SJCRH30 (cell line): ENCODE measurements at regions not wholly inside any gene's neighbourhood (a gene's known extent, or its start where the extent isn't known, plus 50 kb on each side); places are given as distances from the start of the nearest gene placed in this dataset.
"Not testable (repeated sequence)": the region's sequence is repeated elsewhere in the genome, so short reads cannot be mapped to it uniquely, and the experiment has no call there.

Experiments
- DNase-seq, 2 experiments: peaks; one replicate each; pipeline ENCODE4 v3.0.0-alpha.2; 2015 to 2020
- H3K27ac ChIP-seq: fragments of 250-450 bp; sonication (Bioruptor Pico); 2 replicates; pipeline ENCODE4 v1.5.1; 2020; ENCODE audit warnings: mild to moderate bottlenecking, moderate library complexity
- H3K27me3 ChIP-seq: fragments of 250-450 bp; sonication (Bioruptor Pico); 2 replicates; pipeline ENCODE4 v1.5.1; 2020; ENCODE audit warnings: mild to moderate bottlenecking, moderate library complexity
- H3K36me3 ChIP-seq: fragments of 250-450 bp; sonication (Bioruptor Pico); 2 replicates; pipeline ENCODE4 v1.5.1; 2020; ENCODE audit warnings: mild to moderate bottlenecking, moderate library complexity
- H3K4me1 ChIP-seq: fragments of 250-450 bp; sonication (Bioruptor Pico); 2 replicates; pipeline ENCODE4 v1.5.1; 2020; ENCODE audit warnings: mild to moderate bottlenecking, moderate library complexity
- H3K4me3 ChIP-seq: fragments of 250-450 bp; sonication (Bioruptor Pico); 2 replicates; pipeline ENCODE4 v1.5.1; 2020; ENCODE audit warnings: mild to moderate bottlenecking, moderate library complexity
- H3K9me3 ChIP-seq: fragments of 250-450 bp; sonication (Bioruptor Pico); replicated peaks from 2 replicates; pipeline ENCODE4 v1.5.1; 2020; ENCODE audit warnings: mild to moderate bottlenecking, moderate library complexity

- Histone ChIP-seq H3K36me3 (no peaks in the 10 kb centered on the region), H3K4me3 (no peak overlapping the region), H3K27me3 (no peaks in the 10 kb centered on the region), H3K4me1 (no peaks in the 10 kb centered on the region), H3K9me3 (no peaks in the 10 kb centered on the region), H3K27ac (no peak overlapping the region)
- DNase-seq = no peak
Measured at GRCh38 chr4:14000091-14000814, 372.7 kb upstream of the BOD1L1 start.

DNA sequence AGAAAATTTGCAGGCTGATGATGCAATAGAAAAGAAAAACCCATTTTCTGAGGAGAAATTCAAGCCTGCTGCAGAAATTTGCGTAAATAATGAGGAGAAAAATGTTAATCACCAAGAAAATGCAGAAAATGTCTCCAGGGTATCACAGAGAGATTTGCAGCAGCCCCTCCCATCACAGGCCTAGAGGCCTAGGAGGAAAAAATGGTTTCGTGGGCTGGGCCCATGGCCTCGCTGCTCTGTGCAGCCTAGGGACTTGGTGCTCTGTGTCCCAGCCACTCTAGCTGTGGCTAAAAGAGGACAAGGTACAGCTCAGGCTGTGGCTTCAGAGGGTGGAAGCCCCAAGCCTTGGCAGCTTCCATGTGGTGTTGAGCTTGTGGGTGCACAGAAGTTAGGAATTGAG is 374.8 kb upstream of the BOD1L1 start:
- not testable (repeated sequence) for H3K36me3 ChIP-seq, H3K27me3 ChIP-seq, H3K4me3 ChIP-seq, H3K4me1 ChIP-seq, DNase-seq, H3K27ac ChIP-seq, H3K9me3 ChIP-seq

GRCh38 chr4:14008494-14008893 is 381.0 kb upstream of the BOD1L1 start:
- DNase-seq = no peak

GRCh38 chr4:14018191-14018853 is 390.8 kb upstream of the BOD1L1 start:
- Histone ChIP-seq H3K36me3 (no peaks in the 10 kb centered on the region), H3K27ac (no peak overlapping the region), H3K4me1 (no peaks in the 10 kb centered on the region), H3K4me3 (no peak overlapping the region), H3K27me3 (no peaks in the 10 kb centered on the region), H3K9me3 (no peaks in the 10 kb centered on the region)
- DNase-seq = no peak

More at GRCh38 chr4:14008494-14008893, 381.0 kb upstream of the BOD1L1 start:
- Histone ChIP-seq H3K27ac (no peak overlapping the region), H3K9me3 (no peaks in the 10 kb centered on the region), H3K36me3 (no peaks in the 10 kb centered on the region), H3K27me3 (no peaks in the 10 kb centered on the region), H3K4me1 (no peaks in the 10 kb centered on the region), H3K4me3 (no peak overlapping the region)

GRCh38 chr4:14022456-14022855 is 394.9 kb upstream of the BOD1L1 start:
- H3K4me1 ChIP-seq = no peaks in the 10 kb centered on the region
- H3K36me3 ChIP-seq = no peaks in the 10 kb centered on the region
- H3K27ac ChIP-seq = no peak overlapping the region
- H3K27me3 ChIP-seq = no peaks in the 10 kb centered on the region
- DNase-seq = no peak
- H3K9me3 ChIP-seq = no peaks in the 10 kb centered on the region
- H3K4me3 ChIP-seq = no peak overlapping the region

GRCh38 chr4:14023036-14023435 is 395.5 kb upstream of the BOD1L1 start:
- H3K9me3 ChIP-seq = no peaks in the 10 kb centered on the region
- no peaks in the 10 kb centered on the region for H3K4me1 ChIP-seq
- no peak for DNase-seq
- H3K36me3 ChIP-seq = no peaks in the 10 kb centered on the region
- no peak overlapping the region for H3K4me3 ChIP-seq
- no peak overlapping the region for H3K27ac ChIP-seq
- no peaks in the 10 kb centered on the region for H3K27me3 ChIP-seq

DNA sequence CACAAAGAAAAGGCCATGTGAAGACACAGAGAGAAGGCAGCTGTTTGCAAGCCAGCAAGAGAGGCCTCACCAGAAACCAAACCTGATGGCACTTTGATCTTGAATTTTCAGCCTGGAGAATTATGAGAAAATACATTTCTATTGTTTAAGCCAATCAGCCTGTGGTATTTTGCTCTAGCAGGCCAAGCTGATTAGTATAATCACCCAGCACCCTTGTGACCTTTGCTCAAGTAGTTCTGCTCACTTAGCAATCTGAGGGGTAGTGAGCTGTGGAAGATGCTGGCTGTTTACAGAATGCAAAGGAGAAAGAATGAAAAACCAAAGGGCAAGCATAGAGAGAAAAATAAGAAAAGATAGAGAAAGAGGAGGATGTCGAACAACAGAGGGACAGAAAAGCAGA is 396.4 kb upstream of the BOD1L1 start:
- no peaks in the 10 kb centered on the region for H3K36me3 ChIP-seq
- no peak for DNase-seq

DNA sequence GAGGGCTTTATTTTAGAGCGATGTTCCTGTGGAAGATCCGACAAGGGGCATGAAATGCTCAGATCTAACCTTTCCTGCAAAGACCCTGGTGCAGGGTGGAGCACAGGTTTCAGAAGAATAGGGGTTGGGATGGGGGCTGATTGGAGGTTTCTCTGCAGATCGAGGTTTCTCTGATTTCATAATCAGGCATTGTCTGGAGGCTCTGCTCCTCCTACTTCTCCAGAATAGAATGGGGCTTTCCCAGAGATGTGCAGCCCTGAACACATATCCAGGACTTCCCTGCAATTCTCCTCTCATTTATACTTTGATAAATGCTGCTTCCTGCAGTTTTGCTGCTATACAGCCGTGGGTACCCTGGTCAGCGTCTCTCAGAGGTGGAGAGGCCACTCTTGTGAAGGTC is 397.6 kb upstream of the BOD1L1 start:
- no peaks in the 10 kb centered on the region for H3K9me3 ChIP-seq
- no peaks in the 10 kb centered on the region for H3K27me3 ChIP-seq
- no peak for DNase-seq
- no peaks in the 10 kb centered on the region for H3K36me3 ChIP-seq
- H3K4me1 ChIP-seq = no peaks in the 10 kb centered on the region
- no peak overlapping the region for H3K27ac ChIP-seq
- no peak overlapping the region for H3K4me3 ChIP-seq

More for the DNA sequence above, 396.4 kb upstream of the BOD1L1 start:
- Histone ChIP-seq H3K4me3 (no peak overlapping the region), H3K27ac (no peak overlapping the region), H3K27me3 (no peaks in the 10 kb centered on the region), H3K4me1 (no peaks in the 10 kb centered on the region), H3K9me3 (no peaks in the 10 kb centered on the region)

- H3K27ac ChIP-seq = no peak overlapping the region
- no peak overlapping the region for H3K4me3 ChIP-seq
- H3K36me3 ChIP-seq = no peaks in the 10 kb centered on the region
- H3K4me1 ChIP-seq = no peaks in the 10 kb centered on the region
- no peak for DNase-seq
- H3K27me3 ChIP-seq = no peaks in the 10 kb centered on the region
- H3K9me3 ChIP-seq = no peaks in the 10 kb centered on the region
Measured at GRCh38 chr4:14025891-14026290, 398.4 kb upstream of the BOD1L1 start.

GRCh38 chr4:14028862-14029261 is 401.3 kb upstream of the BOD1L1 start:
- H3K9me3 ChIP-seq = no peaks in the 10 kb centered on the region
- no peak overlapping the region for H3K4me3 ChIP-seq
- H3K4me1 ChIP-seq = no peaks in the 10 kb centered on the region
- H3K27ac ChIP-seq = no peak overlapping the region
- peaks cover 3% of the 10 kb centered on the region for H3K27me3 ChIP-seq
- DNase-seq = no peak
- no peaks in the 10 kb centered on the region for H3K36me3 ChIP-seq

DNA sequence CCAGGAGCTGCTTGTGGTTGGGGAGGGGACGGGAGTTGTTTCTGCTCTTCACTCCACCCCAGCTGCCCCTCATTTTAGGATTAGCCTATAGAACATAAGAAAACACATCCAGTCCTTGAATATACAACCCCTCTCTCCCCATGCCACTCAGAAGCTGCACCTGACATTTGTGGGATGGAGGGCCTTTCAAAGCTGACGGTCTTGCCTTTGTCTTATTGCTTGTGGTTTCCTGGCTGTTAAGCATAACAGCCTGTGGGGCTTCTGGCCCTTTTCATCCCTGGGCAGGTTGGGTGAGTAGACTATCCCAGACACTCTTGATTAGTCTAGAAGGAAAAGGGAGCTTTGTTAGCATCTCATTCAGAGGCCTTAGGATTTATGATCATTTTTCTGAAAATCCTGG is 407.6 kb upstream of the BOD1L1 start:
- peaks cover 3% of the 10 kb centered on the region for H3K27me3 ChIP-seq
- H3K36me3 ChIP-seq = no peaks in the 10 kb centered on the region

DNA sequence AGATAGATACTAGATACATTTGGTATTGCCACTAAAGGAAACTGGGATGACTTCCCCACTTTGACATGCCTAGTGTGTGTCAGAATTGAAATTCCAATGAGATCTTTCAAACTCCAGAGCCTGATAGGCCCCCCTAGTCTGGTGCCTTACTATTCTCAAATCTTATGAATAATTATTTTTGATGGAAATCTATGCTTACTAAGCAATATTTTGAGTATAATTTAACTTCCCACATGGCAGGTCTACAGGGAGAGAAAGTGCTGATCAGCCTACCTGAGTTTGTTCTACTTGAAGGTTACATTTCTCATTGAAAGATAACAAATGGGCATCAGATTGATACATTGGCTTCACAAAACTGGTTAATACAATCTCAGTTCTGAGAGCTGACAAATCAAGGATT is 415.7 kb upstream of the BOD1L1 start:
- no peaks in the 10 kb centered on the region for H3K36me3 ChIP-seq
- no peak overlapping the region for H3K4me3 ChIP-seq
- no peak for DNase-seq
- H3K27ac ChIP-seq = no peak overlapping the region
- H3K27me3 ChIP-seq = no peaks in the 10 kb centered on the region
- H3K9me3 ChIP-seq = no peaks in the 10 kb centered on the region
- H3K4me1 ChIP-seq = no peaks in the 10 kb centered on the region

More for the DNA sequence above, 407.6 kb upstream of the BOD1L1 start:
- no peak for DNase-seq
- Histone ChIP-seq H3K4me3 (no peak overlapping the region), H3K27ac (no peak overlapping the region), H3K9me3 (no peaks in the 10 kb centered on the region), H3K4me1 (no peaks in the 10 kb centered on the region)

DNA sequence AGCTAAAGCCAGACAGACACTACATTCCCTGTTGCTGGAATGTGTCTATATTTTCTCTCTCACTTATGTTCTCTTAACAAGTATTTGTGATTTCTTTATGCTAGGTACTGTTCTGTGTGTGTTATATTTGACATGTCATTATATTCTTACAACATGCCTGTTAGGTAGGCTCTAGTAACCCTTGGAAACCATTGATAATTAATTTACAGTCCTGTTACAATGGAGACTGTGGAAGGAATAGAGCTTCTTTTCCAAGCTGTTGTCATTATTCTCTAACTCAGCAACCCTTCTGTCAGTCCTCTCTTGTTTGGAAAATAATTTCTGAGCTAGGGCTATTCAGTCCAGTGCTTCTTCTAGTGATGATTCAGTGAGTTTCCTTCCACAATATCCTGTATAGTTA is 419.1 kb upstream of the BOD1L1 start:
- Histone ChIP-seq H3K9me3 (no peaks in the 10 kb centered on the region), H3K4me1 (no peaks in the 10 kb centered on the region), H3K27ac (no peak overlapping the region), H3K36me3 (no peaks in the 10 kb centered on the region), H3K27me3 (no peaks in the 10 kb centered on the region), H3K4me3 (no peak overlapping the region)
- no peak for DNase-seq

GRCh38 chr4:14047840-14048239 is 420.3 kb upstream of the BOD1L1 start:
- H3K27ac ChIP-seq = no peak overlapping the region
- DNase-seq = no peak
- no peaks in the 10 kb centered on the region for H3K27me3 ChIP-seq
- H3K4me3 ChIP-seq = no peak overlapping the region
- no peaks in the 10 kb centered on the region for H3K36me3 ChIP-seq
- H3K9me3 ChIP-seq = no peaks in the 10 kb centered on the region
- no peaks in the 10 kb centered on the region for H3K4me1 ChIP-seq

DNA sequence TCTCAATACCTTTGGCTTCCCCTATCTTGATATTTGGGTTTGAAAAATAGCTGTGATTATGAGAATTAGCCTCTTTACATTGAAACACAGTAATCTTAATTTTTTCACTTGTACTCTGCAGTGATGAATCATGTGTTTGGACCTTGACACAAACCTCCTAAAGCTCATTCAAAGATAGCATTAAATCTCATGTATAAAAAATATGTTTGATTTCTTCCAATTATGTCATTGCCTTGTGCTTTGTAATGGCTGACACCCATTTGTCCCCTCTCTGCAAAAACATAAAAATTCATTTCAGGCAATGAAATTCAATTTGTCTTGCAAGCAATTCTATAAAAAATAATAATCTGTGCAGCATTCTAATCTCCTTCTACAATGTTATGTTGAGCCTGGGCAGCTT is 422.4 kb upstream of the BOD1L1 start:
- H3K9me3 ChIP-seq = no peaks in the 10 kb centered on the region
- DNase-seq = no peak
- H3K4me3 ChIP-seq = no peak overlapping the region
- H3K4me1 ChIP-seq = no peaks in the 10 kb centered on the region
- H3K36me3 ChIP-seq = no peaks in the 10 kb centered on the region
- H3K27me3 ChIP-seq = no peaks in the 10 kb centered on the region
- no peak overlapping the region for H3K27ac ChIP-seq

- Histone ChIP-seq H3K4me1 (no peaks in the 10 kb centered on the region), H3K27ac (no peak overlapping the region), H3K27me3 (no peaks in the 10 kb centered on the region), H3K36me3 (no peaks in the 10 kb centered on the region), H3K4me3 (no peak overlapping the region), H3K9me3 (no peaks in the 10 kb centered on the region)
- DNase-seq = no peak
Measured at GRCh38 chr4:14053291-14053690, 425.8 kb upstream of the BOD1L1 start.
